ENCODE measurements at regions not wholly inside any gene's neighbourhood (a gene's known extent, or its start where the extent isn't known, plus 50 kb on each side); places are given as distances from the start of the nearest gene placed in this dataset.

DNA sequence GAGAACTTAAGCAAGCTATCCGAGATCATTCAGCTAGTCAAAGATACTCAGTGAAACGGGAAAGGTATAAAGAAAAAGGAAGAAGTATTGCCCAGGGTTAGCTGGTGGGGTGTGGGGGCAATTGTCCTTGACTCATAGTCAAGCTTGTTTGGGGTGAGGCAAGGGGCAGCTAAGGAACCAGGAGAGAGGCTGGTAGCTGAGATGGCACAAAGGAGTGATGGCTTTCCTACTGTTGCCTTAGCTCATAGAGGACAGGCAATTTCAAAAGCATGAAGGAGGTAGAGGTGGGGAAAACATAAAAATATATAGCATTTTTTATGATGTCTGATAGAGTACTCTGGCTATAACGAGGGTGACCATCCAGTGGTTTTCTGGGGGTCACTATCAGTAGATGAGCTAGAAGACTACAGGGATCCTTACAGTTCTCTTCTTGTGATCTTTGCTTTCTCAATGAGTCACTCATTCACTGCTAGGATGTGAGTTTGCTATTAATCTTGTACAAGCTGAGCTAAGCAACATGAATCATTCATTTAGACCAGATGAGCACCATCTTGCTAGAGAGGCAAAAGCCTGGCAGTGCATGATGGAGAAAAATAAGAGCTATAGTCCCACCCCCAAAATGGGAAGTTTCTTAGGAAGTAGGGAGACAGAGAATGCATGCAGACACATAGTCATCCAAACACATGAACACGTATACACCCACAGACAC is 207.1 kb upstream of the PFN2 start:
- ATAC-seq (ENCODE audit: insufficient number of reproducible peaks, low FRiP score, low read depth) (no peak), DNase-seq (ENCODE audit: low spot score) (no peak)
- no peaks in the 10 kb centered on the region for H3K36me3 ChIP-seq
- peaks cover 0 to 16% of the 10 kb centered on the region in 2 donors for H3K4me1 ChIP-seq (ENCODE audit: control insufficient read depth in 1 of 2, low read depth in 2 of 2)
- H3K27ac ChIP-seq = no peak overlapping the region
- TF ChIP-seq, protein P1, sequence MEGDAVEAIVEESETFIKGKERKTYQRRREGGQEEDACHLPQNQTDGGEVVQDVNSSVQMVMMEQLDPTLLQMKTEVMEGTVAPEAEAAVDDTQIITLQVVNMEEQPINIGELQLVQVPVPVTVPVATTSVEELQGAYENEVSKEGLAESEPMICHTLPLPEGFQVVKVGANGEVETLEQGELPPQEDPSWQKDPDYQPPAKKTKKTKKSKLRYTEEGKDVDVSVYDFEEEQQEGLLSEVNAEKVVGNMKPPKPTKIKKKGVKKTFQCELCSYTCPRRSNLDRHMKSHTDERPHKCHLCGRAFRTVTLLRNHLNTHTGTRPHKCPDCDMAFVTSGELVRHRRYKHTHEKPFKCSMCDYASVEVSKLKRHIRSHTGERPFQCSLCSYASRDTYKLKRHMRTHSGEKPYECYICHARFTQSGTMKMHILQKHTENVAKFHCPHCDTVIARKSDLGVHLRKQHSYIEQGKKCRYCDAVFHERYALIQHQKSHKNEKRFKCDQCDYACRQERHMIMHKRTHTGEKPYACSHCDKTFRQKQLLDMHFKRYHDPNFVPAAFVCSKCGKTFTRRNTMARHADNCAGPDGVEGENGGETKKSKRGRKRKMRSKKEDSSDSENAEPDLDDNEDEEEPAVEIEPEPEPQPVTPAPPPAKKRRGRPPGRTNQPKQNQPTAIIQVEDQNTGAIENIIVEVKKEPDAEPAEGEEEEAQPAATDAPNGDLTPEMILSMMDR (IDR thresholded peaks at IDR 0.05) = no peak
- H3K9me3 ChIP-seq = no peaks in the 10 kb centered on the region
- H3K27me3 ChIP-seq (replicated peaks; ENCODE audit: insufficient read depth) = no peaks in the 10 kb centered on the region
- H3K4me3 ChIP-seq = no peak overlapping the region

DNA sequence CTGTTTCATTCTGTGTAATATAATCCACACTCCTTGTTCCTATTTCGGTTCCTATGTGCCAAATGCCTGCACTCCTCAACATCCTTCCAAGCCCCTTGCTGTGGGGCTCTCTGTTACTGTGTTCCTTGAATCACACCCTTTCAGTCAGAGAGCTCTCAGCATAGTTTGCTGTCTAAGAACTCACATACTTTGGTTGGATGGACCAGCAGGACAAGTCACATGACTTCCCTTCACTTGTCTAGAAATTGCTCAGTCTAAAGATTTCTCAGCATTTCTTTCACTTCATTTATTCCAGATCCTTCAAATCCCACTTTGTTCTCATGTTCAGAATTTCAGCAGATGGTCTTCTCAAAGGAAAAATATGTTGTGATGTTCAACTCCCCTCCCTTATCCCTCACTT is 203.5 kb upstream of the PFN2 start:
- H3K36me3 ChIP-seq = no peaks in the 10 kb centered on the region
- no peak overlapping the region for H3K27ac ChIP-seq
- ATAC-seq (ENCODE audit: insufficient number of reproducible peaks, low FRiP score, low read depth) = no peak
- TF ChIP-seq, protein P1 (IDR thresholded peaks at IDR 0.05) = no peak
- peaks cover 0 to 16% of the 10 kb centered on the region in 2 donors for H3K4me1 ChIP-seq (ENCODE audit: control insufficient read depth in 1 of 2, low read depth in 2 of 2)
- H3K27me3 ChIP-seq (replicated peaks; ENCODE audit: insufficient read depth) = no peaks in the 10 kb centered on the region
- DNase-seq (ENCODE audit: low spot score) = no peak
- no peaks in the 10 kb centered on the region for H3K9me3 ChIP-seq
- no peak overlapping the region for H3K4me3 ChIP-seq

DNA sequence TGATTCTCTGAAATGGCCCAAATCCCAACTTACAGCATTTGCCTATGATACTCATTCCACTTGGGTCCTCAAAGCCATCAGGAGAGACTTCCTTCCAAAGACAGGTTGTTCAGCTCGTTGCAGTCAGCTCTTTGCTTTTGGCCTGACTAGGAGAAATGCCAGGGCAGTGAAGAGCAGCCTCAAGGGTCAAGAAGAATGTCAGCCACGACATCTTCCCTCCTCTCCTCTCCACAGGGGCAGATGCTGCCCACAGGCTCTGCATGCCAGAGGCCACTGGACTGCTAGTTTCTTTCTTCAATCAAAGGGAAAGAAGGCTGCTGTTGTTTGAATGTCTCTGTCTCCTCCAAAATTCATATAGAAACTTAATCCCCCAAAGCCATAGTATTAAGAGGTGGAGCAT is 201.7 kb upstream of the PFN2 start:
- no peak overlapping the region for H3K4me3 ChIP-seq
- no peak for ATAC-seq (ENCODE audit: insufficient number of reproducible peaks, low FRiP score, low read depth)
- H3K4me1 ChIP-seq (ENCODE audit: control insufficient read depth in 1 of 2, low read depth in 2 of 2) = peaks cover 10 to 27% of the 10 kb centered on the region in 2 donors
- H3K9me3 ChIP-seq = no peaks in the 10 kb centered on the region
- TF ChIP-seq, protein P1 (IDR thresholded peaks at IDR 0.05) = no peak
- no peaks in the 10 kb centered on the region for H3K27me3 ChIP-seq (replicated peaks; ENCODE audit: insufficient read depth)
- H3K36me3 ChIP-seq = no peaks in the 10 kb centered on the region
- no peak overlapping the region for H3K27ac ChIP-seq
- DNase-seq (ENCODE audit: low spot score) = no peak

DNA sequence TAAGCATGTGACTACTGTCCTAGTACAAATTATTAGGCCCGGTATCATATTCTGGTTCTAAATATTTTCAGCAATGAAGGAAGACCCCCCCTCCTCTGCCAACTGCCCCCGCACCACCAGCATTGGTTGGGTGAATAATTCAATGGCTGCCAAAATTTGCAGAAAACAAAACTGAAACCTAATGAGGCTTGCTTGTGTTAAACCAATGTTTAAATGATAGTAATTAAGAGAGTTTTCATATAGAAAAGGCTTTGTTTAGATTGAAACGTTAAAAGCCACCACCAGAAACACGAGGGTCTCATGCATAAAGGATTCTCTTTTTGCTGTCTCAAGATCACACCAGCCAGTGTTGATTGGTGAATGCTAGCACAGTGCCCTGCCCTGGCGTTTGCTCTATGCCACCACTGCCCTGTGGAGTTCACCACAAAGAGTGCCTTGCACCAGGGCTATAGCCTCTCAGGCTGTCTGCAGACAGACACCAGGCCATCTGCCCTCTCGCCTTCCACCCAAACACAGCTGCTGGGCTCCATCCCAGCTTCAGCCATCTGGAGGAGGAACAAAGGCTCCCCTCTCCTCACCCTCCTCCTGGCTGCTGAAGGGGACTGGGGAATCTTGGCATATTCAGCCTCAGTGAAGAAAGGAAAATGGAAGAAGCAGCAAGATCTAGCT is 200.3 kb upstream of the PFN2 start:
- TF ChIP-seq, protein P1 (IDR thresholded peaks at IDR 0.05) = no peak
- DNase-seq (ENCODE audit: low spot score) = no peak
- Histone ChIP-seq H3K36me3 (no peaks in the 10 kb centered on the region), H3K4me1 (ENCODE audit: control insufficient read depth in 1 of 2, low read depth in 2 of 2) (peaks cover 10 to 27% of the 10 kb centered on the region in 2 donors), H3K4me3 (no peak overlapping the region), H3K27me3 (replicated peaks; ENCODE audit: insufficient read depth) (no peaks in the 10 kb centered on the region), H3K9me3 (no peaks in the 10 kb centered on the region), H3K27ac (no peak overlapping the region)
- no peak for ATAC-seq (ENCODE audit: insufficient number of reproducible peaks, low FRiP score, low read depth)

DNA sequence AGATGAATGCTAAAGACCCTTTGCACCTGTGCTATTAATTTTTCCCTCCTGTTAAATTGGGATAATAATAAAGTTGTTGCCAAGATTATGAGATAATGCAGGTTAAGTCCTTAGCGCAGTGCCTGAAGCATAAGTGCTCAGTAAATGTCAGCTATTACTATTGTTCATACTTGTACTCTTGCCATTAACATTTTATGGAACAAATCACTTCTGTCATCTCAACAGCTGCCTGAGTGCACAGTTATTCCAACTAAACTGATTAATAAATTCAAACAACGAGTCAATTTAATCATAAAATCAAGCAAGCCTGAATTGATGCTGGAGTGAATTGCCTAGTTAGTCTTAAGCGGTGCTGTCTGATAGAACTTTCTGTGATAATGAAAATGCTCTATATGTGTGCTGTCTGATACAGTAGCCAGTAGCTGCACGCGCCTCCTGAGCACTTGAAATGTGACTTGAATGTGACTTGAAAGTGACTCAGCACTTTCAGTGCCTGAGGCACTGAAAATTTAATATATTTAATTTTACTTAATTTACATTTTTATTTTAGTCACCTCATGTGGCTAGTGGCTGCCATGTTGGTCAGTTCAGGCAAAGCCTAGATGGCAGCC is 198.7 kb upstream of the PFN2 start:
- H3K4me1 ChIP-seq (ENCODE audit: control insufficient read depth in 1 of 2, low read depth in 2 of 2) = peaks cover 10 to 27% of the 10 kb centered on the region in 2 donors
- H3K27me3 ChIP-seq (replicated peaks; ENCODE audit: insufficient read depth) = no peaks in the 10 kb centered on the region
- H3K27ac ChIP-seq = no peak overlapping the region
- H3K9me3 ChIP-seq = no peaks in the 10 kb centered on the region
- DNase-seq (ENCODE audit: low spot score) (no peak), ATAC-seq (ENCODE audit: insufficient number of reproducible peaks, low FRiP score, low read depth) (no peak)
- TF ChIP-seq, protein P1 (IDR thresholded peaks at IDR 0.05) = no peak
- no peaks in the 10 kb centered on the region for H3K36me3 ChIP-seq
- no peak overlapping the region for H3K4me3 ChIP-seq
